GM18868 (cell line): ENCODE measurements at regions not wholly inside any gene's neighbourhood (a gene's known extent, or its start where the extent isn't known, plus 50 kb on each side); places are given as distances from the start of the nearest gene placed in this dataset.
"Not testable (repeated sequence)": the region's sequence is repeated elsewhere in the genome, so short reads cannot be mapped to it uniquely, and the experiment has no call there.

Source experiments
- ATAC-seq: cut with Tn5 transposase; IDR thresholded peaks from one replicate; pipeline ENCODE4 v1.9.1; 2021; ENCODE audit warnings: mild to moderate bottlenecking, moderate library complexity; ENCODE audit not compliant: unreplicated experiment

DNA sequence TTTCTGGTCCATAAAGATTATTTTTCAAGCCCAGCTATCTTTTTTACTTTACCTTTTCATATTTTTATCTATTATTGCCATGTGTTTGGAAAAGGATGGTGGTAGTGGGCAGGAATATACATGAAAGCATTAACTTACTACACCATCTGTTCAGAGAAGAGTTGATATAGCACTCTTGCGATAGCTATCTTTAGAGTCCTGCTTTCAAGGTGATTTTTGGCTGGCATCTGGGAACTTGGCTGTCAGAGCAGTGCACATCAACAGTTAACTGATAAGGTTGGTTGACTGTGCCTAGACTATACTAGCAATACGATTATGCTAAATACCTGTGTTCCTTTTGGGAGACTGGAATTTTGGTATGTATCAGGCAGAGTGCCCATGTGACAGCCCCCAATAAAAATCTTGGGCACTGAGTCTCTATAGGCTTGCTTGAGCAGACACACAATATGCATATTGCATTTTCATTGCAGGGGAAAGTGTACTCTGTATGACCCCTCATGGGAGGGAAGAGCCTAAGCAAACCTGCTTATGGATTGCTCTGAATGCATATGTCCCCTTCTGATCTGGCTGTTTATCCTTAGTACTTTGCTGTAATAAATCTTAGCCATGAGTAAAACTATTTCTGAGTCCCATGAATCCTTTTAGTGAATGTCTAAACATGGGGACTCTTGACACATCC lies 227.6 kb upstream of the C9orf72 start:
- ATAC-seq, result no peak

DNA sequence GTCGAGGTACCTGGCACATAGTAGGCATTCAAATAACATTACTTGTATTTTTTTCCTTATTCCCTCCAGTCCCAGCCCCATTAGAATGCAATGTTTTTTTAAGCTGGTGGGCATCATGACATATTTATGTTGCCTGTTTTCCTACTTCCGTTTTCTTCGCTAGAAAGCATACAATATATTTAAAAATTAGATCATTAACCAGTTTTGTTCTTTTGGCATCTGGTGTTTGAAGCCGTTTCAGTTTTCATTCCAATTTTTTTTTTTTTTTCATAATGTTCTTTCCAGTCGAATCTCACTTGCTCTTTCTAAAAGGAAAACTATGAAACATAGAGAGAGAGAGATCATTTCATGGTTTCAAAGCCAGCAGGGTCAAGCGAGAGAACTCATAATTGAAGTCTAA lies 228.3 kb upstream of the C9orf72 start:
- no peak for ATAC-seq

DNA sequence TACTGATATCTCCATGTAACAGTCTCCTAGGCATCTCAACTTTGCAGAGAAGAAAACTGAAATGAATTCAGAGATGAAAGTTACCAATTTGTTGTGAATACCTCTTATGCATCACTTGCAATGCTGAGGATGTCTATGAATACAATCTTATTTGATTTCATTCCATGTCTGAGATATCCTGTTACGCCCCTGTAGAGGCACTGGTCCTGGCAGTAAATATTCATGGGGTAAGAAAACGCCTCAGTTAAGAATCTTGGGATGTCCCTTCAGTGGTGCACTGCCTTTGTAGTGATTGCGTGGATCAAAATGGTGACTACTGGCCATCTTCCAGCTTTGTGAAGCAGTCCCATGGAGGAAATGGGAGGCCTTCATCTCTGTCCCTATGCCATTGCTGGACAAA lies 229.1 kb upstream of the C9orf72 start:
- ATAC-seq, result no peak

DNA sequence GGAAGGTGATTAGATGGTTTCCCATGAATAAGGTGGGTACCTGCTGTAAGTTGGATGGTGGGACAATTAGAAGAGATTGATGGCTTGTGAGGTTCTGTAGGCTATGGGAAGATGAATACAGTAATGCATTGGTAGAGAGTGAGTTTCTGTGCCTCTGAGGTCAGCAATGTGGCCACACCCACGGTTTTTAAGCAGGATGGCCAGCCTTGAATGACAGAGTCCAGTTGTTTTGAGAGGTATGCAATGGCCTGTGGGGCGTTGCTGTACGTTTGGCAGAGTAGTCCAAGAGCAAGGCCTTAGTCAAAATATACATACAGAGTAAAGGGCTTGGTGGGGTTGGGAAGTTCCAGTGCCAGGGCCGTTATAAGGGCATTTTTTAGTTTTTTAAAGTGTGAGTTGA lies 235.6 kb upstream of the C9orf72 start:
- ATAC-seq, result no peak

DNA sequence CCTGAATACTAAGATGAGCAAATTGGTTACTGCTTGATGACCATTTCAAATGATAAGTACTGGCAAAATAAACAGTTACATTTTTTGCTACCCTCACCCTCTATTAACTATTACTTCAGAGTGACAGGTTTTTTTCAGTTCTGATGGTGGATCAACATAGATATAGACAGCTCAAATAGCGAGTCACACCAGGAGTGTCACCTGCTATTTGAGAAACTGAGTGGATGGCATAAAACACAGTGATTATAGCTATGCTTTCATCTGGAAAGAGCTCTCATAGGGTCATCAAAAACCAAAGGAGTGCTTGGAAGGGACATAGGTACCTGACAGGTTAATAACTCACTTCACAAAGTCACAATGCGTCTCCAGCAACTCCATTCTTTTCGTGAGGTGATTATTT lies 244.5 kb upstream of the C9orf72 start:
- ATAC-seq, result no peak

DNA sequence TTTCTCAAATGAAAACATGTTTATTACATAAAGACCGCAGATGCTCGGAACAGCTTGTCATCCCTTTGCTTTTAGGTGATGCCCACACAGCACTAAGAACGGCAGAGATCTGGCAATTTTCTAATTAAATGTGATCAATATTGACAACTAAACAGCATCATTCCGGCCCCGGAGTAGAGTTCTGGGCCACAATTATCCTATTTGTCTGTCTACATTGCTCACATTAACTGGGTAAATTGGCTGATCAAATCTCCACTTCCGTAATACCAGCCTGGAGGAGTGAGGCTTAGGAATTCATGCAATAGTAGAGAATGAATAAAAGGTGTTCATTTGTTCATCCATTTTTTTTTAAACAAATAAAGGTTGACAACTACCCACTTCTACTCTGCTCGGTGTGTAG lies 245.1 kb upstream of the C9orf72 start:
- no peak for ATAC-seq

DNA sequence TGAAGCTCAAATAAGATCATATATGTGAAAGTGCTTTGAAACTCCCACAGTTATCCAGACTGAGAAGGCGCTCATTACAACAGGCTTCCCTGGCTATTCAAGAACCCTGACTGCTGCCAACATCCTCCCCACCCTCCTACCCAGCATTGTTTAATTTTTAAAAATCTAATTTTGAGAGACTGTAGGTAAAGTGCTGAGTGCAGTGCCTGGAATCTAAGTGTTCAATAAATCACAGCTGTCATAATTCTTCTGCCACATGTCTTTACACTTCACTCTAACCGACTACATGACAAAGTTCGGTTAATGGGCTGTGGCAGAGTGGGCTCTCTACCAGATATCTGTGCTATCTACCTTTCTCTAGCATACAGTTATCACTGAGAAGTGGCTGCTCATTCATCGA lies 255.6 kb upstream of the C9orf72 start:
- no peak for ATAC-seq

DNA sequence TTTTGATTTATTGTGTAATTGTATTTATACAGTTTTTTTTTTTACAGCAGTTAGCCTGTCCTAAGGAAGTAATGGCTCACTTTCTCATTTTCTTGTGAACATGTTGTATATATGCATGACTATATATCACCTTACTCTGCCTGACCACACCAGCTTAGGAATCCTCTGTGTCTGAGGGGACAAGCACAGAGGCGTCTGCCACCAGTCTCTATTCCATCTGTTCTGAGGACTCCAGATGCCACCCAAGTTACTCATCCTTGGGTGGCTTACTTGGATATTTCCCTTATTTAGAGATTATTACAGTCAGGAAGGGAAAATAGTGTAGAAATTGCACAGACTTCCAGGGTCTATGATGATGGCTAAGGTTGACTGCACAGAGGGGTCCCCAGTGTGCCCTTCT lies 256.3 kb upstream of the C9orf72 start:
- no peak for ATAC-seq

DNA sequence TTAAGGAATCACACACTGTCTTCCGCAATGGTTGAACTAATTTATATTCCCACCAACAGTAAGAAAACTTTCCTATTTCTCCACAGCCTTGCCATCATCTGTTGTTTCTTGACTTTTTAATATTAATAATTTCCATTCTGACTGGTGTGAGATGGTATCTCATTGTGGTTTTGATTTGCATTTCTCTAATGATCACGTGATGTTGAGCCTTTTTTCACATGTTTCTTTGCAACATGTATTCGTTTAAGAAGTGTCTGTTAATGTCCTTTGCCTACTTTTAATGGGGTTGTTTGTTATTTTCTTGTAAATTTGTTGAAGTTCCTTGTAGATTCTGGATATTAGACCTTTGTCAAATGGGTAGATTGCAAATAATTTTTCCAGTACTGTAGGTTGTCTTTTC lies 258.8 kb upstream of the C9orf72 start:
- not testable (repeated sequence) for ATAC-seq

DNA sequence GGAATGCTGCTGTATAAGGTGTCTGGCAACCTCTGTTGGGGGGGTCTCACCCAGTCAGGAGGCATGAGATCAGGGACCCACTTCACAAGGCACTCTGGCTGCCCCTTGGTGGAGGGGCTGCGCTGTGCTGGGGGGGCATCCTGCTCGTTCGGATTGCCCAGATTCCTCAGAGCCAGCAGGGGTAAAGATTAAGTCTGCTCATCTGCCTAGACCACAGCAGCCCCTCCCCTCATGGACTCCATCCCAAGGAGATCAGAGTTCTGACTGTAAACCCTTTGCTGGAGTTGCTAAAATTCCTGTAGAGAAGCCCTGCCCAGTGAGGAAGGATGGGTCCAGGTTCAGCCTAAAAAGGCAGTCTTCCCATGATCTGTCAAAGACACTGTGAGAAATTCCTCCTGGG lies 262.0 kb upstream of the C9orf72 start:
- no peak for ATAC-seq

DNA sequence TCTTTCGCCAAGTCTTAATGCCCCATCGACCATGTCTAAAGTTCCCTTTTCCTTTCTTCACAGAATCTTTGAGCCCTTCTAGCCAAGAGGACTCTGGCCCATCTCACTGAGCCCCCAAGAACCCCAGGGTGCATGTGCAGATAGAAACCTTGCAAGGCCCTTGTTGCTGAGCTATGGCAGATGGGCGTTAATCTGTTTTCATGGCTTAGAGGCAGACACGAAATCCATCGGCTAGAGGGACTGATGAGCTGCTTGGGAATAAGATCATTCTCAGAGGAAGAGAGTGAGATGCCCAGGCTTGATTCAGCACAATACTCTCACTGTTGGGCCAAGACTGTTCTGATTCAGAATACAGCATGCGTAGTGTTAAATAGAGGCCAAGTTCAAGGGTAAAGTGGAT lies 262.5 kb upstream of the C9orf72 start:
- no peak for ATAC-seq

DNA sequence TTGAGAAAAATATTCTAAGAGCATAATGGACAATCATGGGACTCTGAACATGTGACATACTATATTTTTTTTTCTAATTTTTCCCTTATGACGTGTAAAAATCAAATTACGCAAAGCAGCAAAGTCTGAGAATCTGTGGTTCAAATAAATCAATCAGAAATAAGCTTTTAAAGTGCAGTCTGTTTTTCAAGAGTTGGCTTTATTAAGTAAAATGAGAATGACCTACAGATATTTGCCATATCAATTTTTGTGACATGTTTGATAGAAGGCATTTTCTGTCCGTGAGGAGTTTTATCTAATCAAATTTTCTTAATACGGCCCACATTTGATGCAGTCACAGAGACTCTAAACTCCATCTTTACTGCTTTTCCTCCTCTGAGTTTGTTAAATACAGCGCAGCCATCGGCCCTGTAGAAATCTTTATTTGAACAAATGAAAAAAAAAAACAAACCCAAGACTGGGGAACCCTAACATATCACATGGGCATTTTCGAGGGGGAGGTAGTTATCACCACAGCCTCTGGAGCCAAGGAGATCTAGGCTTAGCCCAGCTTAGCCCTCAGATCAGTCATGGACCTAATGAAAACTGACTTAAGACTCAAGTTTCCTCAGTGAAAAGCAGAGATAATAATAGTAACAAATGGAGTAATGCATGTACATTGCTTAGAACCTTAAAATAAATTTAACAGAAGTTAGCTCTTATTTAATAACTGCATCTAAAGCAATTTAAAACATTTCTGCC lies 263.6 kb upstream of the C9orf72 start:
- ATAC-seq, result no peak

DNA sequence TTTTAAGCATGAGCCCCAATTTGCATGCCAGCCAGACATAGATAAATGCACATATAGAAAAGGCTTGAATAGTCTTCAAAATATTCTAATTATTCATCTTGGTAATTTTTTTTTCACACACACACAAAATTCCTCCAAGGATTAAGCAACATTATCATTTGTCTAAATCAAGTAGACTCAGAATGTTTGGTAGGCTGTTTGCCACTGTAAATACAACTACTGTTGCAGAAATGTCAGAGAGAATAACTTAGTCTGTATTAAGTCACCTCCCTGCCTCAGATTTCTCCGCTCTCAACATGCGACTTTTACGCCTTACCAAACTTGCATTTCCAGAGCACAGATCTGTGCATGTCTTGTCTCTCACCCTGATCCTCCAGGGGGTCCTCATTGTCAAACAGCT lies 265.6 kb upstream of the C9orf72 start:
- no peak for ATAC-seq

DNA sequence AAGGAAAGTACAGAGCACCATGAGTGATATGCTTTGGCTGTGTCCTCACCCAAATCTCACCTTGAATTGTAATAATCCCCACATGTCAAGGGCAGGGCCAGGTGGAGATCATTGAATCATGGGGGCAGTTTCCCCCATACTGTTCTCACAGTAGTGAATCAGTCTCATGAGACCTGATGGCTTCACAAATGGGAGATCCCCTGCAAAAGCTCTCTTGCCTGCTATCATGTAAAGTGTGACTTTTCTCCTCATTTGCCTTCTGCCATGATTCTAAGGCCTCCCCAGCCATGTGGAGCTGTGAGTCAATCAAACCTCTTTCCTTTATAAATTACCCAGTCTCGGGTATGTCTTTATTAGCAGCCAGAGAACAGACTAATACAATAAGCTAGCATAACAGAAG lies 266.5 kb upstream of the C9orf72 start:
- peak; percentile 42 for ATAC-seq

DNA sequence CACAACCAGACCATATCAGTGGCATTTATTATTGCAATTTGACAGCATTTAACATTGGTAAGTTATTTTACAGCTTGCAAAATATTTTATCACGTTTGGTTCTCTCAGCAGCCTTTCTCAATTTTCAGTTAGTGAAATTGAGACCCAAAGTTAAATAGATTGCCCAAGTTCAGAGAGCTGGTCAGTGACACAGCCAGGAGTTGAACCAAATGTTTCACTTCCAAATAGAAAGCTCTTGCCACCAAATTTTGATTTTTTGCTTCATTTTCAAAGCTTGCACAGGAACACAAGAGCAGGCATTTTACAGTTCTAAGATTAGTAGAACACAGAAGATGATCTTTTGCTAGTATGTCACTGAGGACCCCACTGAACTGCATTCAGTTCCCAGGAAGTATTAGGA lies 271.5 kb upstream of the C9orf72 start:
- ATAC-seq, result no peak

DNA sequence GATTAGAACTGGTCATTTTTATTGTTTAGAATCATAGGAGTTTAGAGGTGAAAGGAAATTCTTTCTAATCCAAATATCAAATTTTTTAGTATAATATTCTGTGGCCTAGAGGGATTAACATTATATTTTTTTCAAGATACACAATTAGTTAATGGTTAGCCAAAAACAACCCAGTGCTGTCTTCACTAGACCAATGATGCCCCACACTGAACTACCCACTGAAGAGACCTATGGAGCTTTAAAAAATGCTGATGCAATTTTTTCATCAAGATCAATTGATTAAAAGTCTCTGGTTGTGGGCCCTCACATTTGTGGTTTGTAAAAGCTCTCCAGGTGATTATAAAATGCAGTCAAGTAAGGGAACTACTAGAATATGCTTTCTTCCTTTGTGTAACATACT lies 274.1 kb upstream of the C9orf72 start:
- ATAC-seq, result no peak

DNA sequence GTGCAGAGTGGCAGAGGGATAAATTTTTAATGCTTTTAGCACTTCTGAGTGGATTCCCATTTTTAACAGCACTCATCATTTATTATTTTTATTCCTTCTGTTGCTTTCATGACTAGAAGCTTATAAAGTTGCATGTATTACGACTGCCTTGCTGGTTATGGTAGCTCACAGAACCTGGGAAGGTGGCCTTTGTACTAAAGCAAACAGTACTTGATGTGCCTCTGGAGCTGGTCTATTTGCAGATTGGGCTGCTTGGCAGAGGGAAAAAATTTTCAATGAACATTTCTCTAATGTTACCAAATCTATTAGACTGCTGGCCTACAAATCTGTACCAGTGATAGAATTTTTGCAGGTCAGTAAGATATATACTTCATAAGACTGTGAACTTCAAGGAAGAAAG lies 274.5 kb upstream of the C9orf72 start:
- no peak for ATAC-seq

DNA sequence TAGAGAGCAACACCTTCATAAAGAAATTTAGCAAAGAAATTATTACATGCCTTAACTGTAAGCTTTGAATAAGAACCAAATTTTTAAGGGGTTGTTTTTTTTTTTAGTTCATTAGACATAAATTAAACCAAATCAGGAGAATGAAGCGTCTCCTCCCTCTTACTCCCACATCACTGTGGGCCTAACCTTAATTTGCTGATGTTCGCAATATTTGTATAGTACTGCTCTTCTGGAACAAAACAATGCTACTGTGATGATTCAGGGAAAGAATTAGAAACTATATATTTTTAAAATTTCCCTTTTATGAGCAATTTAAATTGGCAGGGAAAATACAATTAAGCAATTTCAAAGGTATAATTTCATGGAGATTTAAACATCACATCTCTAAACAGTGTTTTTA lies 275.0 kb upstream of the C9orf72 start:
- ATAC-seq, result no peak

DNA sequence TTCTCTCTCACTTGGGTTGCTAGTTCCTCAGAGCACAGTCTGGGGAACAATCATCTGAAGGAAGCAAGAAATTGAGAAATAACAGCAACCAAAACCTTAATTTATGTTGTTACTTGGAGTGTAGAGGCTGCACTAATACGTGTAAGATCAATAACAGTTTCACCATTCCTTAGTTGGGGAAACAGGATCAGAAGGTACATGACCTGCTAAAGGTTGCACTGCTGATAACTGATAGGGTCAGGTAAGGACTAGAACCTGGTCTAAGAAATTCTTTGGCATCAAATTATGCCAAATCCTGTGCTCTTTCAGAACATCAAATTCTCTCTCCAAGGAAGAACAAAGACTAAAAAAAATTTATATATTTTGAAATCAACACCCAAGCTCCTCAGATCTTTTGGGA lies 278.6 kb upstream of the C9orf72 start:
- ATAC-seq, result no peak

DNA sequence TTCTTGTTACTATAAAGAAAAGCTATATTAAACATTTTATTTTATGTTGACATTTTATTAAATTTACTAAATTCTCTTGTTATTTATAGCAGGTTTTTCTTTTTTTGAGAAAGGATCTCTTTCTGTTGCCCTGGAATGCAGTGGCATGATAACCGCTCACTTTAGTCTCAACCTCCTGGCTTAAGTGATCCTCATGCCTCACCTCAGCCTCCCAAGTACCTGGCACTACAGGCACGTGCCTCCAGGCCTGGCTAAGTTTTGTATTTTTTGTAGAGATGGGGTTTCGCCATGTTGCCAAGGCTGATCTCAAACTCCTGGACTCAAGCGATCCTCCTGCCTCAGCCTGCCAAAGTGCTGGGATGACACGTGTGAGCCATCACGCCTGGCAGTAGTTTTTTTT lies 280.2 kb upstream of the C9orf72 start:
- ATAC-seq, result no peak

DNA sequence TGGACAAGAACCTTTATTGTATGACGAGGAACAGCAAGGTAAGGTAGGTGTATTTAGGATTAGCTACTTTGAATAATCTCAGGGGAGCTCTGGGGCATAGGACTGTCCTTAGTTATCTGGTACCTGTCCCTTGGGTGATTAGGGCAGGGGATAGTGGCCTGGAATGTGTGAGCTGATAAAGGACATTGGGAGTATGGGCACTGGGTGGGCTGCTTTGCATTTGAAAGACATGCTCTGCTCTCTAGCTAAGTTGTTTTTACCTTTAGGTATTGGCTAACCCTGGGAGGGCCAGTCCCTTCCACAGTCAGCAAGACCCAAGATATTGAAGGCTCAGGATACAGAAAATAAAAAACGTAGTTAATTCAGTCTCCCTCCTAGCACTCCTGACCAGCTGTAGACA lies 282.8 kb upstream of the C9orf72 start:
- no peak for ATAC-seq

DNA sequence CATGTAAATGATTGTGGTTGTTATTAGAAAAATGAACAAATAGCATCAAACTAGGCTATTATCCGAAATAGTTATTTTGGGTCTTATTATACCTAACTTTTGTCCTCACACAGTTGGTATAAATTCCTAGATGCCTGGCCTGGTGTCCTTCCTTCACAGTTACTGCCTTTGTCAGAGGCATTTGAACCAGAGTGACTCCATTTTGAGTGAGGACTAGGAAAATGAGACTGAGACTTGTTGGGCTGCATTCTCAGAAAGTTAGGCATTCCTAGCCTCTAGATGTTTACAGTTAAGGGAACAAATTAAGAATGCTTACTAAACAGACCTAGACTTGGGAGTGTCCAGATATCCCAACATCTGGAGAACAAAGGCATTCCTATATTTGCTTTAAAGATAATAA lies 283.5 kb upstream of the C9orf72 start:
- no peak for ATAC-seq

DNA sequence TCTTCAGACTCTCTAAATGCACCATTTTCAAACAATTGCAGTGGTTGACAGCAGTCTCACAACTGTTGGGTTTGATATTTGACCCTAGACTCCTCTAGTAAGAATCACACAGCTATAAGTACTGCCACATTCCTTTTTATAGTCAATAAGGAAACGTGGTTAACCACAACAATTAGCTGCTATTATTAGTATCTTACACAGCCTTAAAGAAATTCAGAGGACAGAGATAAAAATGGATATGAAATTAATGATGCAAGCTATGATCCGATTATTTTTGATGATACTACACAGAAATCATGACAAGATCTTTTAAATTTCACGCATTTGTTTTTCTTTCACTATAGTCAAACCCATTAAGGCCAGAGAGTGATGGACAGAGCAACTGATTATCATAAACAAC lies 288.6 kb upstream of the C9orf72 start:
- no peak for ATAC-seq
